ENCODE measurements at regions not wholly inside any gene's neighbourhood (a gene's known extent, or its start where the extent isn't known, plus 50 kb on each side); places are given as distances from the start of the nearest gene placed in this dataset.

DNA sequence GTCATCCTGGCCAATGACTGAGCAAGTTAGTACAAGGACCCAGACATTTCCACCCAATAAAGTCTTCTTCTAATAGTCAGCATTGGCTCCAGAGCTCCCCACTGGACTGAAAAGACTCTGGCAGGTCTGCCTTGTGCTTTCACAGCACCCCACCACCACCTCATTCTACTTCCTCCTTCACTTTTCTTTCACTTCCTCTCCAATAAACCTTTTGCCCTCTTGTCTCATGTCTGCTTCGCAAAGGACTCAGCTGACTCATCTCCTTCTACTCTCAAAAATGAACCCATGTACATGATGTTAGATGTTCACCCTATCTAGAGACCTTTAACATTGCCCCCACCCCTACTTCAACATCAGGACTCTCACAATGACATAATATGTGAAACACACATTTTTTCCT is 181.0 kb upstream of the PPP2R3A start:
- TF ChIP-seq TAF1 (IDR thresholded peaks at IDR 0.05; ENCODE audit: low read depth): no peak
- no peak for TF ChIP-seq NFIC (IDR thresholded peaks at IDR 0.05)
- no peak for TF ChIP-seq YY1 (IDR thresholded peaks at IDR 0.05; ENCODE audit: low read depth)
- TF ChIP-seq, protein P1, sequence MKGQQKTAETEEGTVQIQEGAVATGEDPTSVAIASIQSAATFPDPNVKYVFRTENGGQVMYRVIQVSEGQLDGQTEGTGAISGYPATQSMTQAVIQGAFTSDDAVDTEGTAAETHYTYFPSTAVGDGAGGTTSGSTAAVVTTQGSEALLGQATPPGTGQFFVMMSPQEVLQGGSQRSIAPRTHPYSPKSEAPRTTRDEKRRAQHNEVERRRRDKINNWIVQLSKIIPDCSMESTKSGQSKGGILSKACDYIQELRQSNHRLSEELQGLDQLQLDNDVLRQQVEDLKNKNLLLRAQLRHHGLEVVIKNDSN (IDR thresholded peaks at IDR 0.05): no peak
- TF ChIP-seq, protein P2, sequence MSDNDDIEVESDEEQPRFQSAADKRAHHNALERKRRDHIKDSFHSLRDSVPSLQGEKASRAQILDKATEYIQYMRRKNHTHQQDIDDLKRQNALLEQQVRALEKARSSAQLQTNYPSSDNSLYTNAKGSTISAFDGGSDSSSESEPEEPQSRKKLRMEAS (IDR thresholded peaks at IDR 0.05): no peak
- no peak for TF ChIP-seq EP300 (IDR thresholded peaks at IDR 0.05; ENCODE audit: borderline replicate concordance)
- no peak for TF ChIP-seq CREB1 (IDR thresholded peaks at IDR 0.05; ENCODE audit: low read depth)
- no peak for TF ChIP-seq TCF12 (IDR thresholded peaks at IDR 0.05; ENCODE audit: low read depth)
- TF ChIP-seq FOXM1 (IDR thresholded peaks at IDR 0.05; ENCODE audit: borderline replicate concordance, low read depth): no peak

Measured in Ishikawa (cell line).